Neural cell (in vitro differentiated cells): ENCODE measurements at regions not wholly inside any gene's neighbourhood (a gene's known extent, or its start where the extent isn't known, plus 50 kb on each side); places are given as distances from the start of the nearest gene placed in this dataset.
"Not testable (repeated sequence)": the region's sequence is repeated elsewhere in the genome, so short reads cannot be mapped to it uniquely, and the experiment has no call there.

Experiments used
- H2AFZ ChIP-seq: fragments of 200-600, 300-800 bp; sonication (generic), shearing (Covaris generic); 2 replicates; pipeline ENCODE4 v1.6.0; 2014; ENCODE audit warnings: low read depth, mild to moderate bottlenecking, antibody characterized with exemption, low read length, moderate library complexity
- H3F3A ChIP-seq: fragments of 200-600 bp; shearing (Covaris generic); 2 replicates; pipeline ENCODE4 v1.6.1; 2016; ENCODE audit warnings: mild to moderate bottlenecking, moderate library complexity, mixed read lengths, antibody characterized with exemption, low read length; ENCODE audit not compliant: insufficient read depth, poor library complexity, severe bottlenecking
- H3K27ac ChIP-seq: fragments of 200-600, 300-800 bp; sonication (generic), shearing (Covaris generic); 2 replicates; pipeline ENCODE4 v1.5.1; 2014; ENCODE audit warnings: mild to moderate bottlenecking, low read length, moderate library complexity
- H3K27me3 ChIP-seq: fragments of 300-800, 200-600 bp; sonication (generic), shearing (Covaris generic); 2 replicates; pipeline ENCODE4 v1.6.0; 2014; ENCODE audit warnings: mild to moderate bottlenecking, low read depth, low read length, moderate library complexity; ENCODE audit not compliant: insufficient read depth
- H3K36me3 ChIP-seq: fragments of 300-800, 200-600 bp; sonication (generic), shearing (Covaris generic); 2 replicates; pipeline ENCODE4 v1.5.1; 2014; ENCODE audit warnings: mild to moderate bottlenecking, antibody characterized with exemption, low read length, moderate library complexity; ENCODE audit not compliant: insufficient read depth
- H3K4me2 ChIP-seq: fragments of 300-800, 200-600 bp; sonication (generic), shearing (Covaris generic); 2 replicates; pipeline ENCODE4 v1.6.0; 2014; ENCODE audit warnings: mild to moderate bottlenecking, low read length
- H3K4me3 ChIP-seq: fragments of 300-800, 200-600 bp; sonication (generic), shearing (Covaris generic); 2 replicates; pipeline ENCODE4 v1.5.1; 2014; ENCODE audit warnings: mild to moderate bottlenecking, low read length, moderate library complexity
- H3K79me2 ChIP-seq: fragments of 200-600 bp; shearing (Covaris generic); replicated peaks from 2 replicates; pipeline ENCODE4 v1.6.0; 2014; ENCODE audit warnings: mild to moderate bottlenecking, low read length, moderate library complexity; ENCODE audit not compliant: insufficient read depth
- H3K9ac ChIP-seq: fragments of 300-800, 200-600 bp; sonication (generic), shearing (Covaris generic); 2 replicates; pipeline ENCODE4 v1.6.1; 2016; ENCODE audit warnings: mild to moderate bottlenecking, low read length, mixed read lengths
- H3K9me2 ChIP-seq: fragments of 200-600 bp; shearing (Covaris generic); 2 replicates; pipeline ENCODE4 v1.6.1; 2016; ENCODE audit warnings: mild to moderate bottlenecking, low read length, mixed read lengths; ENCODE audit not compliant: insufficient read depth
- H3K9me3 ChIP-seq: fragments of 200-600, 300-800 bp; sonication (generic), shearing (Covaris generic); 2 replicates; pipeline ENCODE4 v1.6.1; 2016; ENCODE audit warnings: mild to moderate bottlenecking, mixed run types, low read length, moderate library complexity, mixed read lengths
- H4K20me1 ChIP-seq: fragments of 200-600 bp; shearing (Covaris generic); 2 replicates; pipeline ENCODE4 v1.6.1; 2016; ENCODE audit warnings: mild to moderate bottlenecking, mixed run types; ENCODE audit not compliant: insufficient read depth
- CTCF ChIP-seq: fragments of 450-650 bp; IDR thresholded peaks from 2 replicates; pipeline ENCODE4 v1.5.1; 2014; ENCODE audit warnings: antibody characterized with exemption, mild to moderate bottlenecking, moderate library complexity; ENCODE audit not compliant: poor library complexity, severe bottlenecking
- EP300 ChIP-seq: fragments of 450-650 bp; conservative IDR thresholded peaks from 2 replicates; pipeline ENCODE4 v1.6.1; 2014; ENCODE audit warnings: antibody characterized with exemption, mild to moderate bottlenecking, moderate library complexity; ENCODE audit not compliant: poor library complexity, severe bottlenecking
- EZH2 ChIP-seq: fragments of 200-600, 300-800 bp; shearing (Covaris generic), sonication (generic); IDR thresholded peaks from 2 replicates; pipeline ENCODE4 v1.6.1; 2014; ENCODE audit warnings: antibody characterized with exemption, low read length, borderline replicate concordance, mild to moderate bottlenecking; ENCODE audit not compliant: insufficient read depth, poor library complexity, severe bottlenecking
- MXI1 ChIP-seq: fragments of 450-650 bp; conservative IDR thresholded peaks from 2 replicates; pipeline ENCODE4 v1.6.1; 2014; ENCODE audit warnings: antibody characterized with exemption, mild to moderate bottlenecking; ENCODE audit not compliant: poor library complexity, severe bottlenecking
- POLR2AphosphoS5 ChIP-seq: IDR thresholded peaks from 2 replicates; pipeline ENCODE4 v1.6.1; 2012
- RAD21 ChIP-seq: fragments of 450-650 bp; conservative IDR thresholded peaks from 2 replicates; pipeline ENCODE4 v1.6.1; 2014; ENCODE audit warnings: antibody characterized with exemption, mild to moderate bottlenecking, moderate library complexity
- SMC3 ChIP-seq: fragments of 450-650 bp; conservative IDR thresholded peaks from 2 replicates; pipeline ENCODE4 v1.6.1; 2014; ENCODE audit warnings: antibody characterized with exemption, mild to moderate bottlenecking, moderate library complexity; ENCODE audit not compliant: poor library complexity
- TAF1 ChIP-seq: IDR thresholded peaks from 2 replicates; pipeline ENCODE4 v1.6.1; 2012; ENCODE audit warnings: low read depth
- TF ChIP-seq, protein P1 (sequence below): IDR thresholded peaks from 2 replicates; pipeline ENCODE4 v1.6.1; 2012; ENCODE audit warnings: borderline replicate concordance

DNA sequence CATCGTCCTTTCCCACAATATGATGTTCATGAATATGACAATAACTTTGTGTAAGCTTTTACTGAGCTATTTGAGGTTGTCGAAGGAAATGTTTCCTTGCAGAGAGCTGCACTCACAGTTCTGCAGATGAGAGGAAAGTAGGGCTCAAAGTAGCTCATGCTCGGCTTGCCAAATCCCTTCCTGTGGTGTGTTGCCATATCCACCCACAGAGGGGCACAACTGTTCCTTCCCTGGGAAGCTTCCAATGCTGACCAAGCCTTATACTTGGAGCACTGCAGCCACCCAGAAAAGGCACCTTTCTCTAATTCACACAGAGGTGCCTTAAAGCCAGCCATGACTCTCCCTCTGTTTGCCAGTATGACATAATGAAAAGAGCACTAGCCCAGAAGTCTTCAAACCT is 390.3 kb downstream of the CAAP1 start:
- no peaks in the 10 kb centered on the region for H3K36me3 ChIP-seq
- H3K27ac ChIP-seq = no peak overlapping the region
- no peaks in the 10 kb centered on the region for H4K20me1 ChIP-seq
- no peak overlapping the region for H3K4me3 ChIP-seq
- no peaks in the 10 kb centered on the region for H3K9me3 ChIP-seq
- H2AFZ ChIP-seq = no peak overlapping the region
- H3K4me2 ChIP-seq = no peak overlapping the region
- H3K79me2 ChIP-seq = no peaks in the 10 kb centered on the region
- H3K27me3 ChIP-seq = no peaks in the 10 kb centered on the region
- no peaks in the 10 kb centered on the region for H3K9me2 ChIP-seq
- H3F3A ChIP-seq = no peaks in the 10 kb centered on the region
- H3K9ac ChIP-seq = no peak overlapping the region
- TF ChIP-seq TAF1 = no peak
- no peak for TF ChIP-seq CTCF
- TF ChIP-seq EZH2 = no peak
- TF ChIP-seq, protein P1, sequence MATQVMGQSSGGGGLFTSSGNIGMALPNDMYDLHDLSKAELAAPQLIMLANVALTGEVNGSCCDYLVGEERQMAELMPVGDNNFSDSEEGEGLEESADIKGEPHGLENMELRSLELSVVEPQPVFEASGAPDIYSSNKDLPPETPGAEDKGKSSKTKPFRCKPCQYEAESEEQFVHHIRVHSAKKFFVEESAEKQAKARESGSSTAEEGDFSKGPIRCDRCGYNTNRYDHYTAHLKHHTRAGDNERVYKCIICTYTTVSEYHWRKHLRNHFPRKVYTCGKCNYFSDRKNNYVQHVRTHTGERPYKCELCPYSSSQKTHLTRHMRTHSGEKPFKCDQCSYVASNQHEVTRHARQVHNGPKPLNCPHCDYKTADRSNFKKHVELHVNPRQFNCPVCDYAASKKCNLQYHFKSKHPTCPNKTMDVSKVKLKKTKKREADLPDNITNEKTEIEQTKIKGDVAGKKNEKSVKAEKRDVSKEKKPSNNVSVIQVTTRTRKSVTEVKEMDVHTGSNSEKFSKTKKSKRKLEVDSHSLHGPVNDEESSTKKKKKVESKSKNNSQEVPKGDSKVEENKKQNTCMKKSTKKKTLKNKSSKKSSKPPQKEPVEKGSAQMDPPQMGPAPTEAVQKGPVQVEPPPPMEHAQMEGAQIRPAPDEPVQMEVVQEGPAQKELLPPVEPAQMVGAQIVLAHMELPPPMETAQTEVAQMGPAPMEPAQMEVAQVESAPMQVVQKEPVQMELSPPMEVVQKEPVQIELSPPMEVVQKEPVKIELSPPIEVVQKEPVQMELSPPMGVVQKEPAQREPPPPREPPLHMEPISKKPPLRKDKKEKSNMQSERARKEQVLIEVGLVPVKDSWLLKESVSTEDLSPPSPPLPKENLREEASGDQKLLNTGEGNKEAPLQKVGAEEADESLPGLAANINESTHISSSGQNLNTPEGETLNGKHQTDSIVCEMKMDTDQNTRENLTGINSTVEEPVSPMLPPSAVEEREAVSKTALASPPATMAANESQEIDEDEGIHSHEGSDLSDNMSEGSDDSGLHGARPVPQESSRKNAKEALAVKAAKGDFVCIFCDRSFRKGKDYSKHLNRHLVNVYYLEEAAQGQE = no peak
- TF ChIP-seq SMC3 = no peak
- no peak for TF ChIP-seq EP300
- no peak for TF ChIP-seq RAD21

DNA sequence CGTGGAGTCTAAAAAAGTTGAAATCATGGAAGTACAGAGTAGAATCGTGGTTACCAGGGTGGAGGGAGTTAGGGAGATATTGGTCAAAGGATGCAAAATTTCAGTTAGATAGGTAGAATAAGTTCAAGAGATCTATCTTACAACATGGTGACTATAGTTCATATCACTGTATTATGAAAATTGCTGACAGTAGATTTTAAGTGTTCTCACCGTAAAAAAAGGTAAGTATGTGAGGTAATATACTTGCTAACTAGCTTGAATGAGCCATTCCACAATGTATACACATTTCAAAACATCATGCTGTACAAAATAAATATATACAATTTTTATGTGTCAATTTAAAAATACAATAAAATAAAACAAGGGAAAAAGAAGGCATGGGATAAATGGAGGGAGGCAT is 392.1 kb downstream of the CAAP1 start:
- H3K4me2 ChIP-seq = no peak overlapping the region
- no peak for TF ChIP-seq EP300
- TF ChIP-seq RAD21 = no peak
- TF ChIP-seq MXI1 = no peak
- TF ChIP-seq, protein P1 = no peak
- no peak for TF ChIP-seq POLR2AphosphoS5
- no peak for TF ChIP-seq TAF1
- TF ChIP-seq SMC3 = no peak
- no peak for TF ChIP-seq CTCF
- no peak for TF ChIP-seq EZH2

GRCh38 chr9:26492608-26493521 is 399.7 kb downstream of the CAAP1 start:
- H3K79me2 ChIP-seq, H3F3A ChIP-seq, H3K9ac ChIP-seq, H4K20me1 ChIP-seq, H3K36me3 ChIP-seq, H3K4me3 ChIP-seq, H3K27me3 ChIP-seq, H3K27ac ChIP-seq, H3K9me2 ChIP-seq, H3K4me2 ChIP-seq, H3K9me3 ChIP-seq, H2AFZ ChIP-seq: not testable (repeated sequence)

More for the DNA sequence above, 392.1 kb downstream of the CAAP1 start:
- Histone ChIP-seq H3K27ac (no peak overlapping the region), H3K4me3 (no peak overlapping the region), H4K20me1 (no peaks in the 10 kb centered on the region), H3K9me3 (no peaks in the 10 kb centered on the region), H3K27me3 (no peaks in the 10 kb centered on the region), H2AFZ (no peak overlapping the region), H3K9me2 (no peaks in the 10 kb centered on the region), H3K79me2 (no peaks in the 10 kb centered on the region), H3K9ac (no peak overlapping the region), H3F3A (no peaks in the 10 kb centered on the region), H3K36me3 (no peaks in the 10 kb centered on the region)
